AG09319 (cell line): ENCODE measurements at regions not wholly inside any gene's neighbourhood (a gene's known extent, or its start where the extent isn't known, plus 50 kb on each side); places are given as distances from the start of the nearest gene placed in this dataset.
A peak's percentile ranks its signal among the peaks of the same experiment; 100 is the strongest.

Experiments
- DNase-seq: peaks from one replicate; pipeline ENCODE4 v3.0.0-alpha.2; 2010; ENCODE audit warnings: low read depth; ENCODE audit errors: extremely low read depth
- TF ChIP-seq, protein P1 (sequence below): IDR thresholded peaks from 2 replicates; pipeline ENCODE4 v1.5.1; 2011; ENCODE audit warnings: low read depth, mild to moderate bottlenecking, inconsistent platforms, low read length, moderate library complexity

DNA sequence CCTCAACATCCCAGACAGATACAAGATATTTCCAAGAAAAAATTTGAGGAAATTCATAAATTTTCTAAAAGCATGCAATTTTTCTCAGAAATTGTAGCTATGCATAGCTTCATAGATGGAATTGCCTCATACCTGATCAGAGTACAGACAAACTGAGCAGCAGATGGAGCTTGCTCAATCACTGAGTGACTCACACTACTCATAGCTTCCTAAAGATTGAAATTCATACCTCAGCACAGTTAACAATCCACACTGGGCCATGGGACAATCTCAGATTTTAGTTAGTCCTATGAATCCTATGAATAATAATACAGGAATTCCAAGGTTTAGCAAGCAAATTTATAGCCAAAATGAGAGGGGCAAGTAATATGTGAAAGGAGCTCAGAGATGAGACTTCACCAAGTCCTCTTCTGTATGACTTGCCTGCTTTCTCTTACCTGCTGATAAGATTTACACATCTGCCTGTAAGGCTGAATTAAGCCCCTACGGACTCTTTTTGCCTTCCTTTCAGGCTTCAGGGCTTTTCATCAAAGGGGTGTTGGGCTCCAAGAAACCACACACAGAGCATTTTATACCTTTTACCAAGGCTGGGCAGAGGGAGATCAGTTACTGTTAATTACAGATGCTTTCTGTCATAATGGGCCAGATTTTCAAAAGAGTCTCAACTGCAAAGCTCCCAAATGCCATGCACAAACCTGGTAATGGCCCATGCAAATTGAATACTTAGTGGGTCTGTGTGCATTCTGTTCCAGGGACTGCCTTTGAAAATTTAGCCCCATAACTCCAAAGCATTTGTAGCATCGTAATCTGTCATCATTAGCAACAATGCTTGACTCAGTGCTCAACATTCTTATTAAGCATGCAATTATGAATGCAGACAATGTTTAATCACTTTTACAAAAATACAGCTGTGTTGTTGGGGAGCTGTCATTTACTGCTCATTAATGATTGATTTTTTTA, 439.3 kb downstream of the DTWD2 start:
- TF ChIP-seq, protein P1, sequence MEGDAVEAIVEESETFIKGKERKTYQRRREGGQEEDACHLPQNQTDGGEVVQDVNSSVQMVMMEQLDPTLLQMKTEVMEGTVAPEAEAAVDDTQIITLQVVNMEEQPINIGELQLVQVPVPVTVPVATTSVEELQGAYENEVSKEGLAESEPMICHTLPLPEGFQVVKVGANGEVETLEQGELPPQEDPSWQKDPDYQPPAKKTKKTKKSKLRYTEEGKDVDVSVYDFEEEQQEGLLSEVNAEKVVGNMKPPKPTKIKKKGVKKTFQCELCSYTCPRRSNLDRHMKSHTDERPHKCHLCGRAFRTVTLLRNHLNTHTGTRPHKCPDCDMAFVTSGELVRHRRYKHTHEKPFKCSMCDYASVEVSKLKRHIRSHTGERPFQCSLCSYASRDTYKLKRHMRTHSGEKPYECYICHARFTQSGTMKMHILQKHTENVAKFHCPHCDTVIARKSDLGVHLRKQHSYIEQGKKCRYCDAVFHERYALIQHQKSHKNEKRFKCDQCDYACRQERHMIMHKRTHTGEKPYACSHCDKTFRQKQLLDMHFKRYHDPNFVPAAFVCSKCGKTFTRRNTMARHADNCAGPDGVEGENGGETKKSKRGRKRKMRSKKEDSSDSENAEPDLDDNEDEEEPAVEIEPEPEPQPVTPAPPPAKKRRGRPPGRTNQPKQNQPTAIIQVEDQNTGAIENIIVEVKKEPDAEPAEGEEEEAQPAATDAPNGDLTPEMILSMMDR: no peak
- DNase-seq: peak; percentile 35

DNA sequence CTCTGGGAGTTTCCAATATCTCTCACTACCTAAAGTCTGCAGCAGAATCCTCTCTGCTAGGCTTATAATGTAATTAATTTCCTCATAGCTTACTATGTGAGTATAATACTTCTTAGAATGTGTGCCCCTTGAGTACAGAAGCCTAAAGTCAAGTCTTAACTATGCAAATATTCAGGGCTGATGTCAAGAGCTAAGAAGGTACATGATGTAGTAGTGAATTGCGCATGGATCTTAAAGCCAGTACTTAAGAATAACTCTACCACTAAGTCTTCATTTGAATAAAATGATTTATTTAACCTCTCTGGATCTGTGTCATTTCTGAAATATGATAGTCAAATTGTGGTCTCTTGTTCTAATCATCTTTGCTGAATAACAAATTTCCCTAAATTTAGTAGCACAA, 442.9 kb downstream of the DTWD2 start:
- no peak for DNase-seq
- TF ChIP-seq, protein P1: no peak

DNA sequence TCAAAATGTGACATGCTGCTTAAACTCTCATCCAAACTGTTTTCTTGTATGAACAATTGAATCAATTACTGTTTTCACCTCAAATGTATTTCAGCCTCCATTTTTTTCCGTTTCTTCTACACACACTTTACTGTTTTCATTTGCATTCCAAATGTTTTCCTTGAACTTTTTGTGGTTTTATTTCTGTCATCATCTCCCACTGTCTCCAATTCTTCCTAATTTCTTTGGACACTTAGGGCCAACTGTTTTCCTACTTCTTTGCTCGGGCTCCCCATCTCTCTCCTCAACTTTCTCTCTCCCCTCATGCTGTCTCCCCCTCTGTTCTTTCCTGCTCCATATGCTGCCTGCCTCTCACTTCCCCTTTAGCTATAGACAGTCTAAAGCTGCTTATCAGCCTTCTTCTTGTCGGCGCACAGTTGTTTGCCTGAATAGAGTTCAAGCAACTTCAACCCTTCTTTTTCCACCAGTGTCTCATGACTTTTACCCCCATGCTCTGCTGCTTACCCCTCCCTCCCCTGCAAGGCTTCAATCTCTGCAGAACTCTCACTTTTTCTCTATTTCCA, 443.4 kb downstream of the DTWD2 start:
- TF ChIP-seq, protein P1: no peak
- no peak for DNase-seq

DNA sequence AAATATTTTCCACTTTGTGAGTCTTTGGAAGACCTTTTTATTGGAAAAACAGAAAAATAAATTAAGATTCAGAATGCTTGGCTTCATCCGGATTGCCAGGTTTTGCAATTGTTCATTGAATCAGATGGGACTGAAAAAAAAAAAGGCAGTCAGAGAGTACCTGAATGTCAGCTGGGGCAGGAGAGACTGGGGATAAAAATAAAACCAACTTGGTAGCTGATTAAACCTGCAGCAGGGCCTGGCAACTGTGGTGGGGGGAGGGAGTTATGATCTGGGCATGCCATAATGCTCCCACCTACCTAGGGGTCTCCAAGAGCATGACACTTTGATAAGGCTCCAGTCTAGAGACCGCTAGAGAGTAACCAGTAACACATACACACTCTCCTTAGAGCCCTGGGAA, 454.4 kb downstream of the DTWD2 start:
- DNase-seq: no peak
- TF ChIP-seq, protein P1: no peak

DNA sequence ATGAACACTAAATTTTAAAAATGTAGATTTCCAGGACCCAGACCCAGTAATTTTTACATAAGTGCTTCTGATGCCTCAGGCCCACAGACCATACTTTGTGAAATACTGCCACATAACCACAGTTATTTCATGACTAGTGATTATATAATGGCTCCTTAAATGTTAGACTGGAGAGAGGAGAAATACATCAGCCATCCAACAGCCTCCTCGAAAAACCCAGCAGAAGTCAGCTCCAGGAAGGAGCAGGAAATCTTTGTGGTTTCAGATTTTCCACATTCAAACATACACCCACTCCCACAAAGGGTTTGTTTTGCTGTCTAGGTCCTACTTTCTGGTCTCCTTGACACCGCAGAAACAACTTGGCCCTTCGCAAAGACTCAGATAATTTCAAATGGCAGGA, 455.2 kb downstream of the DTWD2 start:
- DNase-seq: no peak
- TF ChIP-seq, protein P1: no peak

DNA sequence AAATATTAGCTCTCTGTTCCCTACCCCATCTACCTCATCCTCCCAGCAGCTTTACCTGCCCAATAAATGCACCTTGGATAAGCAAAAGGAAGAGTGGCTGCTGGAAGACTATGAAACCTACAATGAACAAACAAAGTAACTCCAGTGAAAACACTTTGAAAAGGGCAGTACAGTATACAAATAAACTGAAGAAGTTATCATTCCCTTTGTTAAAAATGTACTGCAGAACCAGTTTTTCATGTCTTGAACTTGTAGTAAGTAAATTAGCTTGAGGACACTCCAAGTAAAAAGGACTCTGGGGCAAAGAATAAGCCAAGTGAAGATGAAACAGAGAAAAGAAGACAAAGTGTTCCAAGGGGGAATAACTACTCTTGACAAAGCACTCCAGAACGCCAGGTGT, 457.1 kb downstream of the DTWD2 start:
- TF ChIP-seq, protein P1: no peak
- no peak for DNase-seq
